IPS-18c (cell line): ENCODE measurements at regions not wholly inside any gene's neighbourhood (a gene's known extent, or its start where the extent isn't known, plus 50 kb on each side); places are given as distances from the start of the nearest gene placed in this dataset.

Experiments
- H3K4me3 ChIP-seq: 2 replicates; pipeline ENCODE4 v1.7.0; 2013; ENCODE audit warnings: low read depth, mild to moderate bottlenecking, low read length, moderate library complexity; ENCODE audit not compliant: insufficient read depth
- H3K9me3 ChIP-seq: one replicate; pipeline ENCODE4 v1.6.1; 2013; ENCODE audit warnings: mild to moderate bottlenecking, low read length, moderate library complexity; ENCODE audit not compliant: control insufficient read depth, insufficient read depth

DNA sequence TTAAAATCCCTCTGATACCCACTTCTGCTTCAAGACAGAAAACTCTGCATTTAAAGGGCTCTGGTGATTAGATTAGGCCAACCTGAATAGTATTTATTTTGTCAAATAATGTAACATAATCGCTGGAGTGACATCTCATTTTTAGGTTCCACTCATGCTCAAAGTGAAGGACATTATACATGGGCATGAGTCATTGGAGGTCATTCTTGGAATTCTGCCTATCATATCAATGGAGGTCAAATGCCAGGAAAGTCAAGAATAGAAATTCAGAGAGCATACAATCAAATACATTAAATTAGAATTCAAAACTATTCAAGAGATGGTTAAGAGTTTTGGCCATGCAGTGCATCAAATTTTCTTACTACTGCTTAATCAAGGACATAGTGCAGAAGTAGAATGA, 50.8 kb upstream of the PRSS1 start:
- no peak overlapping the region for H3K4me3 ChIP-seq
- no peaks in the 10 kb centered on the region for H3K9me3 ChIP-seq

DNA sequence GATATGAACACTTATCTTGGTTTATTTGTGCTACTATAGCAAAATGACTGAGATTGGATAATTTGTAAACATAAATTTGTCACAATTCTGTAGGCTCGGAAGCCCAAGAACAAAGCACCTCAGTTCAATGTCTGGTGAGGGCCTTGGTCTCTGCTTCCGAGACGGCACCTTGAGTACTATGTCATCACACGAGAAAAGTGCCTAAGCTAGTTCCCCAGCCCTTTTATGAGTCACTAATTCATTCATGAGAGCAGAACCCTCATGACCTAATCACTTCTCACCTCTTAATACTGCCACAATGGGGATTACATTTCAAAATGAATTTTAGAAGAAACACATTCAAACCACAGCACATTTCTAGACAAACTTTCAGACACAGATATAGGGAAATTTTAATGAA, 52.0 kb upstream of the PRSS1 start:
- no peak overlapping the region for H3K4me3 ChIP-seq
- no peaks in the 10 kb centered on the region for H3K9me3 ChIP-seq

DNA sequence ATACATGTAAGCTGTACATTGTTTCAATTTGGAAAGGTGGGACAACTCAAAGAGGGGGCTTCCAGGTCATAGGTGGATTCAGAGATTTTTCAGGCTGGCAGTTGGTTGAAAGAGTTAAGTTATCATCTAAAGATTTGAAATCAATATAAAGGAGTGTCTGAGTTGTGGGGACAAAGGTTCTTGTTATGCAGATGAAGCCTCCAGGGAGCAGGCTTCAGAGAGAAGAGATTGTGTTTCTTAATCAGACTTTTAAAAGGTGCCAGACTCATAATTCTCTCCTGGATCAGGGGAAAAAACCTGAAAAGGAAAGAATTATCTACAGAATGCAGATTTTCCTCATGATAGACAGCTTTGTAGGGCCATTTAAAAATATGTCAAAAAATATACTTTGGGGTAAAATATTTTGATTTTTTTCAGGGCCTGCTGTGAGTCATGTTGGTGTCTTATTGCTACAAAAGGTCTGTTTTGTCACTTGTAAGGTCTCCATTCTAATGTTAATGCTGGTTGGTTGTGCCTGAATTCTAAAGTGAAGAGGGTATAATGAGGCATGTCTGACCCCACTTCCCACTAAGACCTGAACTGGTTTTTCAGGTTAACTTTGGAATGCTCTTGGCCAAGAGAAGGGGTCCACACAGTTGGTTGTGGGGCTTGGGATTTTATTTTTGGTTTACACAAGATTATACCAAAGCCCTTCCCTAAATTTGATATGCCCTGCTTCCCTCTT, 52.7 kb upstream of the PRSS1 start:
- no peak overlapping the region for H3K4me3 ChIP-seq
- H3K9me3 ChIP-seq: no peaks in the 10 kb centered on the region

DNA sequence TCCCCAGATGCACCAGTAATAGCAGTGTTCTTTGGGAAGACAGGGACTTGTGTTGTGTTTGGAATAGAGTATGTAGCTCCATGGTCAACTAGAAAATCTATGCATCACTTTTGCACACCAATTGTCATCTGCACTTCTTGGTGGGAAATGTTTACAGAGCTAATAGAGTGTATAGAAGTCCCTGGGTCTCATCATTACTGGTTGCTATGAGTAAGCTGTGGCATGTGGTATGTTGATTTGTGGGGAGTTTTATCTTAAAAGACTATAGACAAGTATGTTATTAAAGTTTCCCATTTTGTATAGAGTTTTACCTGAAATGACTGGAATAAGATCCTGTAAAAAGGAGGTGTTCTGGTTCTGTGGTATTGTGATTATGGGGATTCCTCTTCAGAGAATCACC, 55.4 kb upstream of the PRSS1 start:
- Histone ChIP-seq H3K4me3 (no peak overlapping the region), H3K9me3 (no peaks in the 10 kb centered on the region)

DNA sequence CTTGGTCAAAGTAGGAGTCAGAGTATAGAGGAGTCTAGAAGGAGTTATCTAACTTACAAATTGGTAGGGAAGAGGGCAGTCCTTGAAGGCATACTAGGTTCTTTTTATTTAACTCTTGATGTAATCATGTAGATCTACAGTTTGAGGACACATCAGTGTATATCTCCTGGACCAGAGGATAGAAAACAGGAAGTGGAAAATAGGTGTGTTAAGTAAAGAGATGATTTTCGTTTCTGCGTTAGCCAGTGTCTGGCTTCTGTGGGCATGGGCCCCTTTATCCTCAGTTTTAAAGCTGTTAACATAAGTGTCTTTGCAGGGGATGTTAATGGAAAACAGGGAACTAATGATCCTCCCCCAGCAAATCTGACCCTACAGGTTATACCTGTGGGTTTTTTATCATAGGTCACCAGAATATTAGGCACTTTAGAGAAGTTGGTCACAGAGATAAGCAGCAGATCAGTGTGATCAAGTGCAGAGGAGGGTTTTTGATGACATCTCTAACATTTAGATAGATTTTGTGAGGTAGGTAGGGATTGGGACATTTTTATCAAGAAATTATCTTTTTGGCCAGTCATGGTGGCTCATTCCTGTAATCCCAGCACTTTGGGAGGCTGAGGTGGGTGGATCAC, 58.6 kb upstream of the PRSS1 start:
- Histone ChIP-seq H3K9me3 (no peaks in the 10 kb centered on the region), H3K4me3 (no peak overlapping the region)

DNA sequence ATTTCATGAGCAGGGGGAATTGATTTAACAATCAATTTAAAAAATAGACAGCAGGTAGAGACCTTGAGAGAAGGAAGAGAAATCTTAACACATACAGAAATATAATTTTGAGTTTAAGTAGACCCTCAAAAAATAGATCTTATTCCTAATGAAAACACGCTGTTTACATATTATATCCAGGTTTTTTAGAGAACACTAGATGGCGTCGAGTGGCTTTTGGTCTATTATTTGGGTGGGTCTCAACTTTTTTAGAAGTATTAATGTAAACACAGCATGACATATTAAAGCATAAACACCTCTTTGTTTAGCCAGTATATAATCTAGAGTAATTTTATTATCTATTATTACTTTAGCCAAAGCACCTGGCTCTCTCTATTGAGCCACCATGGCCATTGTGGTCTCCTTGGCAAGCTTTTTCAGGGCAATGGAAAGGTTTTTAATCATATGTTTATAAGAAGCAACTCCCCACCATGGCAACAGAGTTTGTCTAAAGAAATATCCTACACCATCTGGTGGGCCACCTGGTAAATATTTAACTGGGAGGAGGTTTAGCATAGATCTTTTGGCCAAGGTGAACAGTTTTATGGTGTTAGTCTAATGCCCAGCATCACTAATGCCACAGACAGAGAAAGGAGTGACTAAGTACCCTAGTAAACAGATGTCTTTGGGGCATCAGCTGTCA, 59.7 kb upstream of the PRSS1 start:
- H3K9me3 ChIP-seq: no peaks in the 10 kb centered on the region
- H3K4me3 ChIP-seq: no peak overlapping the region

DNA sequence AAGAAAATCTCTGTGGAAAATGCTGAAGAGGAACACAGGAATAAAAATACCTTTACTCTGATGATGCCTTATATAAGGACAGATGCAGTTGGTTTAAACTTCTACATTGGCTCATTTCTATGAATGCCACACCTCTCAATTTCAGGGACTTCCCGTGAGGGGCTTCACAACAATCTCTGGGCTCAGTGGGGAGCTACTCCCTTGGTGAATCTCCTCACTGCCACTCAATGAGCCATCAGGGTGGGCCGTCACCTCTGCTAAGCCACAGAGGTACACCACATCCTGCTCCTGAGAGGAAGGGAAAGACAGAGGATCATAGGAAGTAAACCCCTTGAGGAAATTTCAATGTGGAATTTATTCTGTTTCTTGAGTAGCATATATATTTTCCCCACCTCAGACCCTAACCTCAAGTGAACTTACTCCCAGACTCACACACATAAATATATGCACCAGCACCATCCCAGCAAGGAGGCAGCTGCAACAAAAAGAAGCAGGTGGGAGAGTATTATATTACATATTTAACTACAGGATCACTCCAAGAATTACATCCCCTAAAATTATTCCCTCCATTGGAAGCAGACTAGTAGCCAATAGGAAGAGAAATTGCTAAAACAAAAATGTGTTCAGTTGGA, 63.3 kb upstream of the PRSS1 start:
- no peaks in the 10 kb centered on the region for H3K9me3 ChIP-seq
- H3K4me3 ChIP-seq: no peak overlapping the region

DNA sequence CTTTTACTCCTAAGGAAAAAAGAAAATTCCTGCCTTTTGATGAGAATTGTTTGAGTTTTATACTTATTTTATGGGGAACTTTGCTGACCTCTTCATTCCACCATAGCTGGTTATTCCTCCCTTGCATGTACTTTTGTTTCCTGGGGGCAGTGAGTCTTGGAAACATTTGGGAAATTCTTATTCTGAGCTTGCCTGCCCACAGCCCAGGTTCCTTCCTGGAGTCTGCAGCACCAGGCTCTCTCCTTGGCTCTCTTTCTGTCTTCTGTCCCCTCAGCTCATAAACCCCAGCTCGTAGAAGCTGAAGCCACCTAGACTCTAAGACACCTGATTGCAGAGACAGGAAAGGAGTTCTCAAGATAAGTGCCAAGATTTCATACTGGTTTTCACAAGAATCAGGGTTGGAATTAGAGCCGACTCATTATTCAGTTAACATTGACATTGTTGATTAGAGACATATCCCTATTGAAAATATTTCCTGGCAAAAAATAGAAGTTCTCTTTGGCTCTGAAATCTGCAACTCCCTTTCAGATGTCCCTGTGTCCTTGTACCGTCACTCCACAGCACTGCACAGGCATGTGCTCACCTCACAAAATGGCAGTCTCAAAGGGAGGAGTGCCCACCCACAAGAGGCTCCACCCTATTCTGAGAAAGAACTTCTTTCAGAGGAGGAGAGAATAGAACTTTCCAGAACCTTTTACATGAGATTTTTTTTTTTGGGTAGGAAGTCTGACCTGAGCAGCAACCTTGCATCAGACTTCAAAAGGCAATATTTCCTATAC, 67.8 kb upstream of the PRSS1 start:
- H3K9me3 ChIP-seq: no peaks in the 10 kb centered on the region
- no peak overlapping the region for H3K4me3 ChIP-seq

DNA sequence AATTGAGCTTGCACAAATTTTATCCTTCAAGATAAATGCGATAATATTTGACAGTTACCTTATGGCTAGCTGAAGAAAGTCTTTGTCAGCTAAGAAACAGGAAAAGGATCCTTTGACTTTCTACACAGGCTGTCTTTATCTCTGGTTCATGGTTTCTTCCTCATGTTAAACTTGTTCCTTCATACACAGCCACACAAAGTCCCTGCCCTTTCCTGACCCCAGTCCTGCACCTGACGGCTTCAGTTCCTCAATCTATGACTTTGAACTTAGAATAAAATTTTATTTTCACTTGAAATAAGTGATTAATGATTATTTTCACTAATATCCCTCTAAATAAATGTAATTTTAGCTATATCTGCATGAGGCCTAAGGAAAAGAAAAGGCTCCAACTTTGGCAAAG, 77.8 kb upstream of the PRSS1 start:
- no peak overlapping the region for H3K4me3 ChIP-seq

DNA sequence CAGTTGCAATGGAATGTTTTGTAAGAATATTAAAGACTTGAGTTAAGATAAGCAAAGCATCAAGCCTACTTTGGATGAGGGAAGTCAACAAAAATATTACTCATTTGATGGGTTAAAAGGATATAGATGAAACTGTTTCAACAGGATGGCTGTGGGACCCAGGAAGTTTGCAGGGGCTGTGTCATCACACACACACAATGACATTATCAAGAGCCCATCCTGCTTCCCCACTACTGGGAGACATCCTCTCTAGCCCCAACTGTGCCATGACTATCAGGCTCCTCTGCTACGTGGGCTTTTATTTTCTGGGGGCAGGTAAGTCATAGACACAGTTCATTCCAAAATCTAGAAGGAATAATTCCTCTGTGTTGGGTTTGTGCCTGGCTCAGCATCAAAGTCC, 78.8 kb upstream of the PRSS1 start:
- no peak overlapping the region for H3K4me3 ChIP-seq

More for the DNA sequence above, 77.8 kb upstream of the PRSS1 start:
- H3K9me3 ChIP-seq: no peaks in the 10 kb centered on the region

DNA sequence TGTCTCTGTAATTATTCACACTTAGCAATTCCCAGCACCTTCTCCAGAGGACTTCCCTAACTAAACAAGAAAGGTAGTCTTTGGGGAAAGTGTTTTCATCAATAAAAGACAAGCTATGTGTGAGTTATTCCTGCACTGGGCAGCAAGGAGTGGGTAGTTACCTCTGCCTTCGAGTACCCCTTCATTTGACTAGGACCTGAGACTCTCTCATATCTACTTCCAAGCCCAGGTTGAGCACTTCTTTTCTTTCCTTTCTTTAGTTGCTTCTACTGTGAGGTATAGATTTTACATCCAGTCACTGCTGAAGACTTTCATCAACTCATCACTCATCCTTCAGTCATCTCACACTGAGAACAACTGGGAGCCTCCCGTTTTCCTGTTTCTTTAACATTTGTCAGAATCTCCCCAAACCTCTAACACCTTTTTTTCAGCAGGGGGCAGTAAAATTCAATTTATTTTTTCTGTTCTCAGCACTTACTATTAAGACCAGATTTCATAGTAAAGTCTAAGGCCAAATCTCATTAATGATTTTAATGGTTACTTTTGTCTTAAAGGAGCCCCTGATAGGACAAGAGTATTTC, 80.1 kb upstream of the PRSS1 start:
- no peak overlapping the region for H3K4me3 ChIP-seq
- no peaks in the 10 kb centered on the region for H3K9me3 ChIP-seq

More for the DNA sequence above, 78.8 kb upstream of the PRSS1 start:
- no peaks in the 10 kb centered on the region for H3K9me3 ChIP-seq

DNA sequence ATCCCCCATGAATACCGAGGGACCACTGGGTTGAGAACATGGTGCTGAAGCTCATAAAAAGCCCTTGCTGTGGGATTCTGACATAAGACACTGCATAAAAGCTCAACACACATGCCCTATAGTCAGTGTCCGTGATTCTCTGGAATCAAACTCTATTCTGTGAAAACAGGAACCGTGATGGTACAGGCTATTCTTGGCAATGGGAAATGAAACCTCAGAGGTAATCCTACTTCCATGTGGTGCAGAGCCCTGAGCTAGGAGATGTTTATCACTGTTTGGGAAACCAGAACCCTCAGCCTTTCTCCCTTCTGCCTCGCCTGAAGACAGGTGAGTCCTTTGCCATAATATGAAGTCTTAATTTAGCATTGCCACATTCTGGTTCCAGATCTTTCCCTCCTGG, 80.8 kb upstream of the PRSS1 start:
- H3K4me3 ChIP-seq: no peak overlapping the region
- no peaks in the 10 kb centered on the region for H3K9me3 ChIP-seq

DNA sequence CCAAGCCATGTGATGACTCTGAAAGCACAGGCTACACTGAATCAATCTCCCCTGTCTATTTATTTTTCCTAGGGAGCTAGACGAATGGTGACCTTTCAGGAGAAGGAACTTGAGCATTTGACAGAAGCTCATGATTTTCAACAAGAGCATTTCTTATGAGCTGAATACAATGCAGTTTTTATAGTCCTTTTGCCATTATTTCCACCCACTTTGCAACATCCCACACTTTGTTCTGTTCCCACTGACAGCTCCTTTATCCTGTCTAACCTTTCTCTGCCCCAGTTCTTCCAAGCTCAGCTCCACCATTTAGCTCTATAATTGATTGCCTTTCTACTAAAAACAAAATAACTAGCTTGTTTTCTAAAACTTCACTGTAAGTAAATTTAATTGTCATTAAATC, 91.9 kb upstream of the PRSS1 start:
- no peaks in the 10 kb centered on the region for H3K9me3 ChIP-seq
- no peak overlapping the region for H3K4me3 ChIP-seq

DNA sequence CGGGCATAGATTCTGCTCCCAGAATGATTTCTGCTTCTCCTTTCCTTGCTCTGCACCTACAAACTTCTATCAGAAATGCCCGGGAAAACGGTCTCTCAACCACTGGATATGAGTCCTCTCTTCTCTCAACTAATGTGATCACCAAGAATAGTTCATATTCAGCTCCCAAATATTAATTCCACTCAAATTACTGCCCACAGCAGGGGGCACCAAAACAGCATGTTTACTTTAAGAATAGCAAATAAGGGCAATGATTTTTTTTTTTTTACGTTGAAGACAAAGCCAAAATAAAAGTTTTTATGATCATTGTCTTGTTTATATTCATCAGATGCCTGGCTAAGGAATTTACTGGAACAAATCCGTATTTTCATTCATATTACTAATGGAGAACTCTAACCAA, 94.9 kb upstream of the PRSS1 start:
- Histone ChIP-seq H3K9me3 (no peaks in the 10 kb centered on the region), H3K4me3 (no peak overlapping the region)

DNA sequence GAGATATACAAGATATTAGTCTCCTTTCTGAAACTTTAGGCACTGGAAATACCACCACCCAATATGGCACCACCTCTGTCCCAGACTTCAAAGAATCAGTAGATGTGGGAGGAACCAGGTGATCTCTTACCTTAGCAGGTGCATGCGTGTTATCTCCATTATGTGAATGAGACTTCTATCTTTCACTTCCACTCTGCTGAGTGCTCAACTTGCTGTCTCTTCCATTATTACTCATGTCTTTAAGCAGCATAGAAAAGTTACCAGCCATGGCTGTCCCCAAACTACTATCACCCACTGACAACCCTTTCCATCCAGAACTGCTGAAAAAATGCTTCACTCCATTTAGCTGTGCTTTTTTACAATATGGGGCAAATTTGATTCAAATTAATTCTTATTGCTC, 101.5 kb upstream of the PRSS1 start:
- no peak overlapping the region for H3K4me3 ChIP-seq
- no peaks in the 10 kb centered on the region for H3K9me3 ChIP-seq

DNA sequence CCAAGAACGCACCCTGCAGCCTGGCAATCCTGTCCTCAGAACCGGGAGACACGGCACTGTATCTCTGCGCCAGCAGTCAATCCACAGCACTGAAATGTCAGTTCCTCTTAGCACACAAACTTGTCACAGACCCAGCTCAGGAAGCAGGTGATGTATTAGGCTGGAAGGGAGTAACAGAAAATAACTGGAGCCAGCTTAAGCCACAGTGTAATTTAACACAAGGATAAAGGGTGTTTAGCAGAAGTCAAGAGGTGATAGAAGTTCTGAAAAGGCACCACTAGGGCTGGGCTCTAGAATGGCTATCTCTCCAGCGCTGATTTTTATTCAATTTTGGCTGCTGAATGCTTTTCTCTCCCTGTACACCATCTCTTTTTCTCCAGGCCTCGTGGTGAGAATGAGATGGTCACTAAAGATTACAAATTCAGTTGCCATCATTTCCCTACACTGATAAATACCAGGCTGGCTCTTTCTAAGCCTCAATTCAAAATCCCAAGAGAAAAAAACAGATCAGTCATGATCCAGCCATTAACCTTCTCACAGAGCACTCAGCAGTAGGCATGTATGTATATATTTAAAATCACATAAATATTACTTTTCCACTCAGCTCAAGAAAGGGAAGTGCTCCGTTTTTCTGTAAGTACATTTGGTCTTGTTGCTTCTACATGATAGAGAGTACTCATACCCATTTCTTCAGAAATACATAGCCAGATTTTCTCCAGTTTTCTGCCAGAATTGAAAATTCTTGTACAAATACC, 102.7 kb upstream of the PRSS1 start:
- Histone ChIP-seq H3K9me3 (no peaks in the 10 kb centered on the region), H3K4me3 (no peak overlapping the region)
